HS-5 (cell line): ENCODE measurements at regions not wholly inside any gene's neighbourhood (a gene's known extent, or its start where the extent isn't known, plus 50 kb on each side); places are given as distances from the start of the nearest gene placed in this dataset.
A peak's percentile ranks its signal among the peaks of the same experiment; 100 is the strongest.

Experiments
- DNase-seq: peaks from one replicate; pipeline ENCODE4 v3.0.0-alpha.2; 2012; ENCODE audit warnings: low read depth

DNA sequence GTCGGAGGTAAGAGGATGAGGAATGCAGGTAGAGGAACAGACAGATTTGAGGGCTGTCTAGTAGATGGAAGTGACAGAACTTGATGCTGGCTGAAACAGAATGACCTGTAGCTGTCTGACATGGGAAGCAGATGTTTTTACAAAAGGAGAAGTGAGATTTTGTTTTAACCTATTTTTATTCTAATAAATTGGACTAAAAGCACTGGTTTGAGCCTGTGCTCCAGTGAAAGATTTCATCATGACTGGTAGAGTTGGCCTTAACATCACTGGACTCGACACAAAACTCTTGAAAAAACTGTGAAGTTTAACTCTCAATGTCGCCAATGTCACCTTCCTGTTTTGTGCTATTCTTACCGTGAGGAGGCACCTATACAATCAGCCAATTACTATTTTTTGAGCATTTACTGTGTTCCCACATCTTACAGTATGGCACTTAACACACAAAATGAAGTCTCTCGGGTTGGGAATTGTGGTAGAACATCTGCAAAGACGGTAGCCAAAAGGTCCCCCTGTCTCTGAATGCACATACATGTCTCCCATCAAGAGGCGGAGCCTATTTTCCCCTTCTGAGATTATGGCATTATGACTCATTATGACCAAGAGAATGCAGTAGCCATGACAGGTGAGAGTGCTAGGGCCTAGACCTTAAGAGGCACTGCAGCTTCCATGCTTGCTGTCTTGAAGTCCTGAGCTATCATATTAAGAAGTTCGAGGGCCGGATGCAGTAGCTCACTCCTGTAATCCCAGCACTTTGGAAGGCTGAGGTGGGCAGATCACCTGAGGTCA lies 93.2 kb downstream of the FOXF2 start:
- DNase-seq: no peak

- peak; percentile 82 for DNase-seq
Observed at GRCh38 chr6:1485678-1486077, 96.3 kb downstream of the FOXF2 start.

GRCh38 chr6:1486387-1486786 lies 97.0 kb downstream of the FOXF2 start:
- DNase-seq: no peak

DNA sequence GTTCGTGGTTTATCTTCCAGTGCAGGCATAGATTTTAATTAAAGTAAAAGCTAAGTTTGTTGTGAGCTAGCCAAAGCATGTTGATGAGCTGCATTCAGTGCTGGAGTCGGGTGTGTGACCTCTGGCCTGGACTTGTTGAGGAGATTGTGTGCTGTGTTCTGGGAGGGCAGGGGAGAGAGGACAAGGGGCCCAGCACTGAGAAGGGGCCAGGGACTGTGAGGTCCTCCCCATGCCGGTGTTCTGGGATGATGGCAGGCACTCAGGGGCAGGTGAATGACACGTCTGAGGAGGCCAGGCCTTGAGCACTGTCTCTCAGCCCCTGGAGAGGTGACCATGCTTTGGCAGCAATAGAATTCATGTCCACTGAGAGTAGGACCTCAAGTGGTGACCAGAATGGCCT lies 97.9 kb downstream of the FOXF2 start:
- DNase-seq: no peak

DNA sequence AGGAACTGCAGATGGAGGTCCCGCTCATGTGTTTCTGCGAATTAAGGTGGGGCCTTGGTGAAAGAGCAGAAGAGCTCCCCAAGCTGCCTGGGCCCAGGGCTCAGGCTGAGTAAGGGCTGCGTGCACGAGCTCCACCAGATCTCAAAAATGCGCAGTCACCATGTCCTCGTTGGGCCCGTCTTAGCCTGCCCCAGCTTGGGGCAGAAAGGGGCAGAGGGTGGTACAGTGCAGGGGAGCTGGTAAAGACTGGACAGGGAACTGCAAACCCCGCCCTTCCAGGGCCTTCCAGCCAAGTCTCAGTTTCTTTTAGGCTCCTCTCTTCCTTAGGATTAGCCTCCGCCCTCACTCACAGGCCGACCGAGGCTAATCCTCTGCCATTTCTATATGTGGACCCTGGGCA lies 101.6 kb downstream of the FOXF2 start:
- DNase-seq: no peak

- no peak for DNase-seq
Observed at GRCh38 chr6:1491591-1492319, 102.4 kb downstream of the FOXF2 start.

- no peak for DNase-seq
Observed at GRCh38 chr6:1494671-1495070, 105.3 kb downstream of the FOXF2 start.

GRCh38 chr6:1495344-1495743 lies 106.0 kb downstream of the FOXF2 start:
- DNase-seq: no peak

DNA sequence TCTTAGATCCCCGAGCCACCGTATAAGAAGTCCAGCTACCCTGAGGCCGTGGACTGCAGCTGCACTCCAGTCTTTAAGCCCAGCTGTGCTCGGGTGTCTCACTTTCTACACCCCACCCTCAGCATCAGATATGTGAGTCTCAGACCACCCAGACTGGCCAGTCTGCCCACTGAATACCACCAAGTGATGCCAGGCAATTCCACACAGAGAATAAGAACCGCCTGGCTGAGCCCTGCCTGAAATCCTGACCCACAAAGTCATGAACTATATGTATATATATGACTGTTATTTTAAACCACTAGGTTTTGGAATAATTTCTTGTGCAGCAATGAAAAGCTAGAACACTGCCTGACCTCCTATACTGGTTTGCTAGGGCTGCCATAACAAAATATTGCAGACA lies 106.7 kb downstream of the FOXF2 start:
- DNase-seq: no peak

GRCh38 chr6:1496836-1497760 lies 107.7 kb downstream of the FOXF2 start:
- DNase-seq: no peak

DNA sequence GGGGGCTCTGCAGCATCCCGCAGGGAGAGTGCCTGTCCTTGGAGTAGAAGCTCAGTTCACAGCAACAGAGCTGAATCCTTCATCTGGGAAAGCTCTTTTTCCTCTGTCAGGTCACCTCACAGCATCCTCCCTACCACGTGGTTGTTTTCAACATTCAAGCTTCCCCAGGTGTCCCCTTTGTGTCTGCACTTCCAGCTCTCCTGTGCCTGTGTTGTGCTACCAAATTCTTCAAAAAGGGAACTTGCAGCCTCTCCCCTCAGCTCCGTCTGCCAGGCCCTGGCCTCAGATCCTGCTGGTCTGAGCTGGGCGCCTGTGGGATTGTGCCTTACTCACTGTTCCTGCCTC lies 108.4 kb downstream of the FOXF2 start:
- DNase-seq: no peak

GRCh38 chr6:1498491-1499113 lies 109.2 kb downstream of the FOXF2 start:
- DNase-seq: no peak

- DNase-seq: no peak
Observed at GRCh38 chr6:1499777-1500176, 109.9 kb upstream of the FOXC1 start.

- no peak for DNase-seq
Observed at GRCh38 chr6:1500913-1501312, 108.8 kb upstream of the FOXC1 start.

GRCh38 chr6:1502041-1502440 lies 107.7 kb upstream of the FOXC1 start:
- DNase-seq: no peak

DNA sequence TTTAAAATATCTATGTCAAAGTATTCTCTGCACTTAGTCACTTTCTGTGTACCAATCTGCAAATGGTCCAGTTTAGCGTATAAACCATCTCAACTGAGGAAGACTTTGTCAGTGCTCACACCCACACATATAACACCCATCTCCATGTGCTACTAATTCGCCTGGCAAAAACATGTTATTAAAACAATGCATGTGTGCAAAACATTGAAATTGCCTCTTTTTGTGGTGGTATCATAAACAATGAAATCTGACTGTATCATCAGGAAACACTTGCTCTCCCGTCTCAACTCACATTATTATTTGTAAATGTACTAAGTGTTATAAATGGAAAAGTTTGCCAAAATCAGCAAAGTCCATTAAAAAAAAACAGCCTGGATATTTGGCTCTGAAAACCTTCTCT lies 105.9 kb upstream of the FOXC1 start:
- no peak for DNase-seq

GRCh38 chr6:1504465-1504864 lies 105.2 kb upstream of the FOXC1 start:
- DNase-seq: no peak

DNA sequence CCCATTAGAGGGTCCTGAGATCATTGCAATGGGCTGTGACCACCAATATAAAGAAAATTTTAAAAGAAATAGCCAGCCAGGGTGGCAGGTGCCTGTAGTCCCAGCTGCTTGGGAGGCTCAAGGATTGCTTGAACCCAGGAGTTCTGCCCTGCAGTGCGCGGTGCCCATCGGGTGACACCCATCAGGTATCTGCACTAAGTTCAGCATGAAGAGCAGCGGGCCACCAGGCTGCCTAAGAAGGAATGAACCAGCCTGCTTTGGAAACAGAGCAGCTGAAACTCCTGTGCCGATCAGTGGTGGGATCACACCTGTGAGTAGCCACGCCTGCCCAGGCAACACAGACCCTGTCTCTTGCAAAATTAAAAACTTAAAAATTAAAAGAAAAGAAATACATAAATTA lies 102.5 kb upstream of the FOXC1 start:
- DNase-seq: no peak

GRCh38 chr6:1509241-1509640 lies 100.5 kb upstream of the FOXC1 start:
- no peak for DNase-seq

- DNase-seq: no peak
Observed at GRCh38 chr6:1510239-1510638, 99.5 kb upstream of the FOXC1 start.

DNA sequence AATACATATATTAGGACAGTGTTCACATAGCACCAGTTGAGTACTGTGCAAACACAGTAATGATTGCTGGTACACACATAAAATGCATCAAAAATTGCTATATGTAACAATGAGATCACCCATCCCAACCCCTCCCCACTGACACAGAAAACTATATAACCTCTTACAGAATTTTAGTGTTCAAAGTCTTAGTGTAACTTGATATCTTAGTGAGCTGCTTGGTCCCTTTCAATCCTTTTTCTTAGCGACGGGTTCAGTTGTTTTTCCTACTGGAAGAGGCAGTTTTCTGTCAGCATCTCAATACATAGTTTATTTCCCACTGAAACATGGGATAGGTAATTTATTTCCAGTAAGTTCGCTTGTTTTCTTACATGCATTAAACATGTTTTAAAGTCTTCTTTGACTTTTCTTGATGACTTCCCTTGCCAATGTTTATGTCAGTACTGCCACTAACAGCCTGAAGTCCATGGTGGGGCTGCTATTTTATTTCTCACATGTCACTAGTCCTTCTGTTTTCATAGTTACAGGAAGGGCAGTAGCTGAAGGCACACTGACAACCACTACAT lies 96.4 kb upstream of the FOXC1 start:
- DNase-seq: no peak

DNA sequence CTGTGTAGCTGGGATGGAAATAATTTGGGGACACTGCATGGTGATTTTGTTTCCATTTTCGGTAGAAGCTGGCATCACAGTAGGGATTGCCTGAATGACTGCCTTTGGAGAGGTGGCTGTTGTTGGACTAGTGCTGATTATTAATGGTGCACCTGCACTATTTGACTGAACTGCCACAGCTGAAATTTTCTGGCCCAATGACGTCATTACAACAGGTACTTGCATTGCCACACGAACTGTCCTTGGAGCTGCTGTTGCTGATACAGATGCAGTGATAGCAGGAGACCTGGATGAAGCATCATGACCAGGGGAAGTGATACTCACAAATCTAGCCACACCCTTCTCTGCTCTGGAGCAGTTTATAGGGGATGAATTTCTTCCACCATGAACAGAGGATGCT lies 95.6 kb upstream of the FOXC1 start:
- DNase-seq: no peak
